NCI-H1048 (cell line): ENCODE measurements at regions not wholly inside any gene's neighbourhood (a gene's known extent, or its start where the extent isn't known, plus 50 kb on each side); places are given as distances from the start of the nearest gene placed in this dataset.
"Not testable (repeated sequence)": the region's sequence is repeated elsewhere in the genome, so short reads cannot be mapped to it uniquely, and the experiment has no call there.

Experiments
- DNase-seq: peaks from one replicate; lab custom pipeline; 2025; lab: John Stamatoyannopoulos, UW

DNA sequence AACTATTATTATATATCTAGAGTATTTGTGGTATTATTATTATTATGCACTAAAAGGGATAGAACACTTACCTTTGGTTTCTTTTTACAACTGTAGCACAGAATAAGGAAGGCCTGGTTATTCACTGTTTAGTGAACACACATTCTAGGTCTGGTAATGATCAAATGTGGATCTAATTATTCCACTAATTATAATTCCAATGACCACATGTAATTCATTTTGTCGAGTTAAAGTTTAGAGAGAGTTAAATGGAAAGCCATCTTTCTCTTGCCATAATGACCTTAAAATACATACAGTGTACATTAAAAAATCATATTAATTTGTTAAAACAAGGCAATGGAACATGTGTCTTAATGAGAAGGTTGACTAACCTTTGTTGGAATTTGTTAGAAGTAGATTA, 147.8 kb downstream of the SEM1 start:
- no peak for DNase-seq

- no peak for DNase-seq
Observed at GRCh38 chr7:96558530-96558929, 151.1 kb downstream of the SEM1 start.

- no peak for DNase-seq
Observed at GRCh38 chr7:96558093-96558492, 151.6 kb downstream of the SEM1 start.

- DNase-seq, result not testable (repeated sequence)
Observed at GRCh38 chr7:96557598-96557997, 152.0 kb downstream of the SEM1 start.

DNA sequence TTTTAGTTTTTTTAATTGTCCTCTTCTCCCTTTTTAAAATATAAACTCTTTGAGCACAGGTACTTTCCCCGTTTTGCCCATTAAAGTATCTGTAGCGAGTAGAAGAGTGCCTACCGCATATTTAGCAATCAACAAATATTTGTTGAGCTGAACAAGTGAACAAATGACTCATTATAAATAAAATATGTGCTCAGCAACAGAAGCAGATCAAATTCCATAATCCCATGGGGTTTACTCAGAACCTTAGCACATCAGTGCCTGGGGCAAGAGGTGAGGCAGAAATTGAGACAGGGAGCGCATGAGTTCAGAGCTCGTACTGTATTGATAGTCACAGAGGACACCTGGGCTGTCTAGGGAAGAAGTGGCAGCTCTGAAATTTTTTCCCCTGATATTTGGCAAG, 161.0 kb downstream of the SEM1 start:
- no peak for DNase-seq

GRCh38 chr7:96547371-96547811, 162.3 kb downstream of the SEM1 start:
- no peak for DNase-seq

DNA sequence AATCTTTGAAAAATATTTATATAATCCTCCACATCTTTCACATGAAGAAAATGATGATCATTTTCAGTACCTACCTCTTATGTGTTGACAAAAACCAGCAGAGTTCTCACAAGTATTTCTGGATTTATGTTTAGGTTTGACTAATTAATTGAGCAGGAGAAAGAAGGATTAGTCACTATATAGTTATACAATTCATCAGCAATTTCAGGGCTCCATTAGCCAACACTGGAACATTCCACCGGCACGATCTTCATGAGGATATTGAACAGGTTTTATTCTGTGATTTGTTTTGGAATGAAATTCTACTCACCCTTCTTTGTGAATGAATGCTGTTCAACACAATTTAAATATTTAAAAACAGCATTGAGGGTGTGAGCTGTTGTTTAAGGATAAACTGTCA, 163.2 kb downstream of the SEM1 start:
- no peak for DNase-seq

DNA sequence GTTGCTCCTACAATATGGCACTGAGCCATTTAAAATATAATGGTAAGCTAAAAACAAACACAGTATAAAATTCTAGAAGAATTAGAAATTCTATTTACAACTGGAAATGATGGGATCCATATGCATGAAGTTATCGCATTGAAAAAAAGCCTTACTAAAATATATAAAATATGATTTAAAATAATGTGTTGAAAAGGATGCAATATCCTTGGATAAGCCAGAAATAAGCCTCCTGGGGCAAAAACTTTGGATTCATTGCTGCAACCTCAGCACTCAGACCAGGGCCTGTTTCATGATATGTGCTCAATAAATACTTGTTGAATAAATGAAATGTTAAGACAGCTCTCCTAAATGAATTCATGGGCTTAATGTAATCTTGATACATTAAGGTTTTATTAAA, 170.2 kb downstream of the SEM1 start:
- no peak for DNase-seq

GRCh38 chr7:96538632-96539031, 171.0 kb downstream of the SEM1 start:
- no peak for DNase-seq

GRCh38 chr7:96534221-96534620, 175.4 kb downstream of the SEM1 start:
- no peak for DNase-seq

- no peak for DNase-seq
Observed at GRCh38 chr7:96532428-96532935, 177.2 kb downstream of the SEM1 start.

DNA sequence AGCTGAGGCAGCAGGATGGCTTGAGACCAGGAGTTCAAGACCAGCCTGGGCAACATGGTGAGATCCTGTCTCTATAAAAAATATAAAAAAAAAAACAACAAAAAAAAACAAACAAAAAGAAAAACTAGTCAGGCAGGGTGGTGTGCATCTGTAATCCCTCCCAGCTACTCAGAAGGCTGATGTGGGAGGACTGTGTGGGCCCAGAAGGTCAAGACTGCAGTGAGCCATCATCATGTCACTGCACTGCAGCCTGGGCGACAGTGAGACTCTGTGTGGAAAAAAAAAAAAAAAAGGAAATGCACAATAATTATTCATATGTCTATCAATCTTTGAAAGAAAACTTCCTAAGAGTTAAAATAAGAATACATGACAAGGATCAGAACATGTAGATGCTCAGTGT, 178.3 kb downstream of the SEM1 start:
- no peak for DNase-seq

DNA sequence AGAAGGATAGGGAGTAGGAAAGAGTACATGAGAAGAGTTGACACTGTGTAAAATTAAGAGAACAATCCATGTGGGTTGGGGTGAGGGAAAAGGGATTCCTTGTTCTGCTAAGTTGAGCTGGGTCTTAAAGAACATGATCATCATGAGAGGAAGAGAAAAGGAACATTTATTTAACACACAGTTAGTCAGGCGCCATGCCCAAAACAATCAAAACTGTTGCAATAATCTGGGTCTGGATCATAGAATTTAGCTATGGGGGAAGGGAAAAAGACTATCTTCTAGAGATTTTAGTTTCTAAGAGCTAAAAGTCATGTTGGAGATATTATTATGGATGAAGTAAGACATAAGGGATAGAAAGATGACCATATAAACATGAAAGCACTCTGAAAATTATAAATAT, 178.9 kb downstream of the SEM1 start:
- no peak for DNase-seq

DNA sequence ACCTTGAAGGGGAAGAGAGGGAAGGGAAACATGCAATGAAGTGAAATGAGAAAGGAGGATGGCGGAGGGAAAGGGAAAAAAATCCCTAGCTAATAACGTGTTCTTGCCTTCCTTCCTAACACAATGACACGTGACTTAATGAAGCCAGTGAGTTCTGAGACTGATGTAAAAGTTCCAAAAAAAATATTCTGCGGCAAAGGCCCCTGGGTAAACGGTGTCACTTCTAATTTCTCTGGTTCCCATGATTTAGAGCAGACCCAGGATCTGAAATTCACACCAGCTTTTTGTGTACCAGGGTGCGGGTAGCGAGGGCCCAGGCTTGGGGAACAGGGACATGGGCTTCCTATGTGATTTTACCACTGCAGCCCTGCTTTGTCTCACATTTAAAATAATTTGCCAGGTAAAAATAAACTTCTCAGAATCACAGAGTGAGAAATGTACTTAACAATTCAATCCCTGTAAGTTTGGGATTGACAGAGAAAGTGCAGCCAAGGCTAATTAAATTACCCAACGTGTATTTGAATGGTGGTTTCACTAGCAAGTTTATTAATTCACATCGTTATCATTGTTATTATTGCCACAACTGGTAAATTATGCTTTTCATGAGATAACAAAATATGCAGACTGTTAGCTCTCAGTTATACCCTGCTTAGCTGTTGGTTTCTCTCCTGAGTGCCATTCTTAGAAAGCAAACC, 182.4 kb downstream of the SEM1 start:
- no peak for DNase-seq

DNA sequence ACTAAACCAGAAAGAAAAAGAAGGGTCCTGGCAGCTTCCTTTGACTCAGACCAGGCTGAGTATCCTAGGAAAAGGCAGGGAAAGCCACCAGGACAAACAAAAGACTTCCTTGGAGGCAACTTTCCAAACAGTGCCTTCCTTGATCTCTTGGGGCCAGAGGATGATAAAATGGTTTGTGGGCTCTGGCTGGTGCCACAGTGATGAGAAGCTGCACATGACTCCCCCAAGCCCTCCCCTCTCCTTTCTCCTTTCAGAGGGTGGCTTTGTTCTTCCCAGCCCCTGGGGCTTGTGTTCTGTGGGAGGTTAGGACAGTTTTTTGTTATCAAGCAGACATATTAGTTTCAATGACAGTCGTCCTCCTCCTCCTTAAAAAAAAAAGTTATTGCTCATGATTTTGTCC, 183.2 kb downstream of the SEM1 start:
- no peak for DNase-seq

DNA sequence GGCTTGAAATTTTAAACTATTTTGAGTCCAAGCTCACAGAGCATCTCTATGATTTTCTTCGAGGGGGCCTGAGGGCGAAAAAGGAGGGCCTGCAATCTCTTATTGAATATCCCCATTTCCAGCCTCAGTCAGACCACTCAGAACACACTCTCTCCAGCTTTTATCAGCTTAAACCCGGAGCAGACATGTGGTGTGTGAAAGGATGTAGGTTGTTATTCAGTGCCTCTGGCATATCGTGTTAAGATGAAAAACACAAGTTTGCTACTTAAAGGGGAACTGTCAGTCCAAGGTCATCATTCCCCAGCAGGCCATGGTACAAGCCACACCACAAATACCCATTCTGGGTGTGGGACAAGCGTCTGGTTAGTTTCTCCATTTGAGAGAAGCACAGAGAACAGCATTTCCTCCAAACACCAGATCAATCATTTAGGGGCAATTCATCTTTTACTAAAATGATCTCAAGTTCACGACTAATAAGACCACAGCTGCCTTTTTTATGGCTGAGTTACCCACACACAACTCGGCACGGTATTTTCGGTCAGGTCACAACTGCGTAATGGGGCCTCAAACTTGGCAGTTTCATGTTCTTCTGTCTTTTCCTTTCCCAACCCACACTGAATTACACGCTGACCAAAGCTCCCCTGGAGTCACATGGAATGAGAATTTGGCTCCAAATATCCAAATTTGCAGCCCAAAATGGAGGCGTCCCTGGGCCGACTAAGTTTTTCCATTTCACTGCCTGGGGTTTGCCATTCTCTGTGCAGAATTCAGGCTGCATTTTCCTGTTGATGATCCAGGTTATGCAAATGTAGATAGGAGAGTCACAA, 188.4 kb downstream of the SEM1 start:
- DNase-seq, result no peak

- no peak for DNase-seq
Observed at GRCh38 chr7:96508371-96508770, 186.5 kb upstream of the SLC25A13 start.

- DNase-seq, result no peak
Observed at GRCh38 chr7:96503597-96503996, 181.7 kb upstream of the SLC25A13 start.

GRCh38 chr7:96501318-96501717, 179.4 kb upstream of the SLC25A13 start:
- DNase-seq, result no peak

GRCh38 chr7:96499532-96499931, 177.6 kb upstream of the SLC25A13 start:
- DNase-seq, result no peak

- DNase-seq, result no peak
Observed at GRCh38 chr7:96497567-96497966, 175.7 kb upstream of the SLC25A13 start.

- DNase-seq, result no peak
Observed at GRCh38 chr7:96495751-96496216, 173.9 kb upstream of the SLC25A13 start.

DNA sequence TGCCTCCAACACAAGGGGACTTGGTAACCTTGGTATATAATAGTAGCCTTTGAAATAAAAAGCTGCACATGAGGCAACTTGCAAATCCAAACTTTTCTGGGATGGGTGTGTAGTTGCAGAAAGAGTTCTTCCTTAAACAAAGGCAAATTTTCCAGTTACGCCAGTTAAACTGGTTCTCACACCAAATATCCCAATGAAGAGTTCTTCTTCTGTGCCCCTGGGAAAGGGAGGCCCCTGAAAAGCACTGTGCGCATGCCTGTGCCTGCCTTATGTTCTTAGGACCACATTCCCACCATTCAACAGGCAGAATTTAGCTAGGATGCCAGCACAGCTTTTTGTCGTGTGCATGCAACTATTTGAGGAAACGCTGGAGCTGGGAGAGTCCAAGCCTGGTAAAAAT, 164.8 kb upstream of the SLC25A13 start:
- no peak for DNase-seq
